Urothelium cell line (cell line): ENCODE measurements at regions not wholly inside any gene's neighbourhood (a gene's known extent, or its start where the extent isn't known, plus 50 kb on each side); places are given as distances from the start of the nearest gene placed in this dataset.

Source experiments
- DNase-seq: peaks from one replicate; pipeline ENCODE4 v3.0.0; 2011; ENCODE audit warnings: low spot score, mixed read lengths
- FAIRE-seq: peaks from 2 replicates; lab custom pipeline; 2011; peaks lifted over from hg19 to GRCh38; lab: Jason Lieb, UNC

GRCh38 chr15:101551696-101552591 is 62.4 kb upstream of the PCSK6 start:
- DNase-seq: no peak

DNA sequence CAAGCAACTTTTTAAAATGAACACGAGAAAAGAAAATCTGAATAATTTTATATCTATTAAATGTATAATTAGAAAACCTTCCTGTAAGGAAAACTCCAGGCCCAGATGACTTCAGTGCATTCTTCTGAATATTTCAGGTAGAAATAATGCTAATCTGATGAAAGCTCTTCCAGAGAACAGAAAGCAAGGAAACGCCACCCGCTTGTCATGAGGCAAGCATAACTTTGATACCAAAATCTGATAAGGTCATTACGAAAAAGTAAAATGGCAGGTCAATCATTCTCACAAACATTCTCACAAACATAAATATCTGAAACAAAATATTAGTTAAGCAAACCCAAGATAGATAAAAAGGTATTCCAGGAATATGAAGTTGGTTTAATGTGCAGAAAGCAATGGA is 60.6 kb upstream of the PCSK6 start:
- FAIRE-seq (no peak), DNase-seq (no peak)

More at GRCh38 chr15:101551696-101552591, 62.4 kb upstream of the PCSK6 start:
- FAIRE-seq: no peak

- DNase-seq: no peak
- no peak for FAIRE-seq
Measured at GRCh38 chr15:101549647-101550046, 60.1 kb upstream of the PCSK6 start.

- DNase-seq (no peak), FAIRE-seq (no peak)
Measured at GRCh38 chr15:101547737-101548136, 58.2 kb upstream of the PCSK6 start.

DNA sequence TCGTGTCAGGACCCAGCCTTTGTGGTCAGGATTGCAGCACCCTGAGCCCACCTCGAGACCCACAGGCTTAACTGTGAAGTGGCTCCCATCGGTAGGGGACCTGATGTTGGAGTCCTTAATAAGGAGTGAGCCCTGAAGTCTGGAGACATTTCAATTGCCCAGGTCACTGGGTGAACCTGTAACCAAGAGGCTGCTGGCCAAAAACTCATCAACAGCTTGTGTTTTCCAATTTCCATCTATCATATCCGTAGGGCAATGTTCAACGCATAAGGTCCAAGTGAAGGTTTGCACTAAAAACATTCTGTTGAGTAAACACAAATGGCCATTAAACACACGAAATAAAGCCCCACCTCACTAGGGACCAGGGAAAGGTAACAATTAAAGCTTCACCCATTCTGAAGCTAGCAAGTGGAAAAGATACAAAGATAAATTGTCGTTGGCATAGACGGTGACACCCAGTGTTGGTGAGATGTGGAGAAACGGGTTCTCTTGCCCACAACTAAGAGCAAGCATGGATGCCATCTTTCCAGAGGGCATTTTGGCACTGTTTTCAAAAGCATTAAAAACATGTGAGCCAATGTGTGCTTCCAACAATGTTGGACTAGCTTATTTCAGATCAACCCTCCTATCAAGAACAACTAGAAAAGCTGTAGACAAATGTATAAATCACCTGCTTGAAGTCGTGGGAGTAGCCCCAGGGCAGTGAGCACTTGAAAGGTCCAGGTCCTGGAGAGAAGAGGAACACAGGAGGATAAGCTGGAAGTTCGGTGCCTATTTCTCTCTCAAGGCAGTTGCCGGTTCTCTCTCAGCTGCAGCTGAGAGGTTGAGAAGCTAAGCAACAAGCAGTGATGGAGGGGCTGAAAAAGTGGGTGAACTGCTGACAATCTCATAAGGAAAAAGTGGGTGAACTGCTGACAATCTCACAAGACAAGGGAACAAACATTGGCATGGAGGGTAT is 56.3 kb upstream of the PCSK6 start:
- FAIRE-seq (no peak), DNase-seq (no peak)

- DNase-seq: no peak
- FAIRE-seq: no peak
Measured at GRCh38 chr15:101544613-101544945, 55.1 kb upstream of the PCSK6 start.

DNA sequence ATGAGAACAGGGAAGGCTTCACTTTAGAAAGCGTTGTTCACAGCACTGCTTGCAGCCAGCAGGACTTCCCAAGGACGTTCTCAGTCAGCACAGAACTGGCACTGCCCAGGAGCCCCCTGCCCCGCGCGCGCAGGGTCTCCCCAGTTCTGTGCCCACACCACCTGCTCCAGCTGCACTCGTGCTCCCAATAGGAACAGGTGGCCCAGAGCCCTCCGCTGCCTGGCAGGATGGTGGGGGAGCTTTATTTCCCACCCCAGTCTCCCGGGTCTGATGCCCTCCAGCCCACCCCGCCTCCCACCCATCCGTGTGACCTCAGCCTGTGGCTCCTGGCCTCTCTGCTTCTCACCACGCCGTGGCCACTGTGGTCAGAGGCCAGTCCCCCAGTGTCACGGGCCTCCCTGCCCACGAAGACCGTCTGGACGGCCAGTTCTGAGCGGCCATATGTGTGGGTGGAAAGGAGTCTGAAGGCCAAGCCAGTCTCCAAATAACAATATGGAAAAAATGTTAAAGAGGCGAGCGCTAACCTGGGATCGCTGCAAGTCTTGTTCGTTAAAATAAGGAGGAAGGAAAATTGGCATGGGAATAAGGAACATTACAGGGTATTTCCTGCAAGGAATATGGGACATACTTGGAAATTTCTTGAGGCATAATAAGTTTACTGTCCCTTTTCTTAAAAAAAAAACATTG is 54.6 kb upstream of the PCSK6 start:
- DNase-seq (no peak), FAIRE-seq (no peak)

DNA sequence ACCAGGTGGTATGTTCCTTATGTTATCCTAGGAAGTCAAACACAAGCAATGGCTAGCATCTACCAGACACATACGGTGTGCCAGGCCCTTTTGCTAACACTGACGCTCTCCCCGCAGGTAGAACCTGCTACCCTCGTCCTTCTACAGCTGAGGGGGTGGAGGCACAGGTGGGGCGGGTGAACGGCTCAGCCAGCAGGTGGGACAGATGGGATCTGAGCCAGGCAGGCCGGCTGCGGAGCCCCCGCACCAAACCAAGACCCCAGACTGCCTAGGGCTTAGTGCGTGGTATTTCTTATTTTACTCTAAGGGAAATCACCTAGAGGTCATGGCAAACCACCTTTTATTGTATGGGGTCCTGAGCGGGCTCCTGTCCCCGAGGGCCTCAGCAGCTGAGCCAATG is 53.9 kb upstream of the PCSK6 start:
- FAIRE-seq: no peak
- no peak for DNase-seq

DNA sequence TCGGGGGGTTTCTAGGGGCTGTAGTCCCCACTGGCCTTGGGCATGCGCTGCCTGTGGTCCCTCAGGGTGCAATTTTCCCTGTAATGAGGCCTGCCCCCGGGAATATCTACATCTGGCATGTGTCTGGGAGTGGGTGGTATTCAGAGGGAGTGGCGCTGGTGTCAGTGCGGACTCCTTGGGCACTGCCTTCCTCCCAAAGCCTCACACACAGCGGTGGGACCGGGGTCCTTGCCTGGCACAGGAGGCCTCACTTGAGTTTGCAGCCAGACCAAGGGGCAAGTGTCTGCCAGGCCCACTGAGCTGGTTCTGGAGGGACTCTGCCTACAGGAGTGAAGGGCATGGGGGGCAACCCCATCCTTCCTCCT is 53.5 kb upstream of the PCSK6 start:
- no peak for FAIRE-seq
- DNase-seq: no peak

DNA sequence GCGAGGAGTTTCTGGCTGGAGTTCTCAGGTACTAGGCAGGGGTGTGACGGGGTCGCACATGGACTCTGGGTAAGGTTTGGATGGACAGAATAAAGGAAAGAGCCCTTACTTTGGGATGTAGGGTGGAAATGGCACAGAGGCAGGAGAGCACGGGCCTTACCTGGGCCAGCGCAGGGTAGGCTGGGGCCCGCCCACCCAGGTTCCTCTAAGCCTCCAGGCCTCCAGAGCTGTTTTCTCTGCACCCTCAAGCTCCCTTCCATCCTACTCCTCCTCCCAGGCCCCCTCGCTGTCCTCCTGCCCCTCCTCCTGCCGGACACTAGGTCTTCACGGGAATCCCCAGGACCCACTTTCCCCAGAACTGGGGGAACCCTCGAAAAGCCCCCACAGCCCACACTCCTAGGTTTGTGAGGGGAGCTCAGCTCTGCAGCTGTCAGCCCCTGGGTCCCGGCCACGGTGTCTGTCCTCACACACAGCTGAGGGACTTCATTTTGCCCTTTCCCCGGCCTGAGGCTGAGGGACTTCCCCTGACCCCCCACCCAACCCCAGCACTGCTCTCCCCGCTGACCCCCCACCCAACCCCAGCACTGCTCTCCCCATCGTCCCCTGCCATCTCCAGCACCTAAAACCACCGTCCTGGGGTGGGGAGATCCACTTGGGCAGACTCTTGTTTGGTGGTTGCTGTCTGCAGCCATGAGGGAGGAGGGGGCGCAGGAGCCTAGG is 53.0 kb upstream of the PCSK6 start:
- FAIRE-seq: peak; percentile 73
- DNase-seq: no peak

- DNase-seq (no peak), FAIRE-seq (no peak)
Measured at GRCh38 chr15:101541501-101542292, 52.2 kb upstream of the PCSK6 start.

DNA sequence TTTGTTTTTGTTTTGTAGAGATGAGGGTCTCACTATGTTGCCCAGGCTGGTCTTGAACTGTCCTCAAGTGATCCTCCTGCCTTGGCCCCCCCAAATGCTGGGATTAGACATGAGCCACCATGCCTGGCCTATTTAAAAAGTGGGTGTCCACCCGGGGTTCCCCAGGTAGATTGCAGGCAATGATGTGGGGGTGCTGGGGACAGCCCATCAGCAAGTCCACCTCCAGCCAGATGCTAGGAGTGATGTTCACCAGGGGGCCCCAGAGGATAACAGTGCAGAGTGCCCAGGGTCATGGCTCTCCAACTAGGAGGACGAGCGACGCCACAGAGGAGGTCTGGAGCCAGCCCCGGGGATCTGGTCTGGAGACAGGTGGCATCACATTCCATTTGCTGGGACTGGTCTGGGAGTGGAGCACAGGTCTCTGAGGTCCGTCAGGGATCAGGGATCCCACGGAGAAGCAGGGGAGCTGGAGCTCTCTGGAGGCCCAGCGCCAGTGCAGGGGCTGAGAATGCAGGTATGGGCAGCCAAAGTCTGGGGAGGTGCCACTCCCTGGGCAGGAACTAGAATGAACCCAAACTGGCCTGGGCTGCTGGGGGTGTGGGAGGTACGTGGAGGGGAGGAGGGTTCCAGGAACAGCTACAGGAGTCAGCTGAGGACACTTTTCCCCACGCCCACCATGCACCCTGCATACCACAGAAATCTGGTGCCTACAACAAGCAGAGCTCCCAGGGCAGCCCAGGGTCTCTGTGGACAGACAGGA is 51.2 kb upstream of the PCSK6 start:
- DNase-seq (no peak), FAIRE-seq (no peak)

- FAIRE-seq: no peak
- no peak for DNase-seq
Measured at GRCh38 chr15:101539930-101540329, 50.4 kb upstream of the PCSK6 start.

- FAIRE-seq: no peak
- DNase-seq: no peak
Measured at GRCh38 chr15:101539492-101539891, 50.0 kb upstream of the PCSK6 start.
